Gastroesophageal sphincter (tissue), 3 donors: ENCODE measurements at regions not wholly inside any gene's neighbourhood (a gene's known extent, or its start where the extent isn't known, plus 50 kb on each side); places are given as distances from the start of the nearest gene placed in this dataset.

Source experiments
- EP300 ChIP-seq: sonication (generic); formaldehyde crosslinking; IDR thresholded peaks from one replicate; pipeline ENCODE4 v1.6.1; 2017; ENCODE audit warnings: antibody characterized with exemption, mild to moderate bottlenecking
- POLR2A ChIP-seq, 2 donors: fragments of 450-650 bp; IDR thresholded peaks; one replicate each; pipeline ENCODE4 v1.6.1; 2017; ENCODE audit warnings: antibody characterized with exemption in 2 of 2, mild to moderate bottlenecking in 2 of 2, moderate library complexity in 1 of 2
- POLR2AphosphoS5 ChIP-seq: sonication (generic); formaldehyde crosslinking; IDR thresholded peaks from one replicate; pipeline ENCODE4 v1.6.1; 2017; ENCODE audit warnings: antibody characterized with exemption
- TF ChIP-seq, protein P1 (sequence below), 4 experiments: fragments of 200-600 bp in 2 of 4; fragments of 450-650 bp in 2 of 4; sonication (generic) in 1 of 4; IDR thresholded peaks; one replicate each; pipeline ENCODE4 v1.5.1; 2017 to 2019; ENCODE audit warnings: antibody characterized with exemption in 4 of 4, mild to moderate bottlenecking in 2 of 4, moderate library complexity in 2 of 4

DNA sequence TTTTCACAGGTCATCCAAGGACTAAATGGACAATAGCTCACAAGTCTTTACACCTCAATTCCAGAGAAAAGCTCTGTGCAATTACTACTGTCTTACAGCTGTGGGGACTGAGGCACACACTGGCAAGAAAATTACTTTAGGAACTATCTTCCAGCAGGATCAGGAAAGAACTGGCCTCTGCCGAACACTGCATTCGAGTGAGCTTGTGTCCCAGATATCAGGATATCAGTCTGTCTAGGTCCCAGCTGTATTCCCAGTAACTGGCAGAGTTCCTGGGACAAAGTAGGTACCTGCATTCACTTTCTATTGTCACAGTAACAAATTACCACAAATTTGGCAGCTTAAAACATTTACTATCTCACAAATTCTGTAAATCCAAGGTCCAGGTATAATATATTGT, 183.7 kb downstream of the IRS1 start:
- TF ChIP-seq, protein P1, sequence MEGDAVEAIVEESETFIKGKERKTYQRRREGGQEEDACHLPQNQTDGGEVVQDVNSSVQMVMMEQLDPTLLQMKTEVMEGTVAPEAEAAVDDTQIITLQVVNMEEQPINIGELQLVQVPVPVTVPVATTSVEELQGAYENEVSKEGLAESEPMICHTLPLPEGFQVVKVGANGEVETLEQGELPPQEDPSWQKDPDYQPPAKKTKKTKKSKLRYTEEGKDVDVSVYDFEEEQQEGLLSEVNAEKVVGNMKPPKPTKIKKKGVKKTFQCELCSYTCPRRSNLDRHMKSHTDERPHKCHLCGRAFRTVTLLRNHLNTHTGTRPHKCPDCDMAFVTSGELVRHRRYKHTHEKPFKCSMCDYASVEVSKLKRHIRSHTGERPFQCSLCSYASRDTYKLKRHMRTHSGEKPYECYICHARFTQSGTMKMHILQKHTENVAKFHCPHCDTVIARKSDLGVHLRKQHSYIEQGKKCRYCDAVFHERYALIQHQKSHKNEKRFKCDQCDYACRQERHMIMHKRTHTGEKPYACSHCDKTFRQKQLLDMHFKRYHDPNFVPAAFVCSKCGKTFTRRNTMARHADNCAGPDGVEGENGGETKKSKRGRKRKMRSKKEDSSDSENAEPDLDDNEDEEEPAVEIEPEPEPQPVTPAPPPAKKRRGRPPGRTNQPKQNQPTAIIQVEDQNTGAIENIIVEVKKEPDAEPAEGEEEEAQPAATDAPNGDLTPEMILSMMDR (IDR thresholded peaks at IDR 0.05): no peak
- no peak for TF ChIP-seq EP300
- TF ChIP-seq POLR2AphosphoS5: no peak
- no peak for TF ChIP-seq POLR2A (IDR thresholded peaks at IDR 0.05)
